Cardiac muscle cell (in vitro differentiated cells and primary cell): ENCODE measurements at regions not wholly inside any gene's neighbourhood (a gene's known extent, or its start where the extent isn't known, plus 50 kb on each side); places are given as distances from the start of the nearest gene placed in this dataset.

Experiments used
- DNase-seq, 2 donors: peaks; one replicate each; pipeline versions ENCODE4 v3.0.0 to v3.0.0-alpha.2; 2010 to 2017; ENCODE audit warnings: low read depth in 1 of 2, low spot score in 1 of 2
- H3K27ac ChIP-seq: fragments of 200-600 bp; sonication (generic); 2 replicates; pipeline ENCODE4 v1.5.1; 2016
- H3K27me3 ChIP-seq: fragments of 200-600 bp; sonication (generic); 2 replicates; pipeline ENCODE4 v1.6.0; 2016; ENCODE audit warnings: control low read depth
- H3K36me3 ChIP-seq: fragments of 200-600 bp; sonication (generic); 2 replicates; pipeline ENCODE4 v1.5.1; 2016; ENCODE audit warnings: control low read depth
- H3K4me1 ChIP-seq: fragments of 200-600 bp; sonication (generic); 2 replicates; pipeline ENCODE4 v1.8.1; 2017; ENCODE audit warnings: low read depth, mild to moderate bottlenecking, mixed run types
- H3K4me3 ChIP-seq: fragments of 200-600 bp; sonication (generic); 2 replicates; pipeline ENCODE4 v1.5.1; 2016; ENCODE audit warnings: mild to moderate bottlenecking
- H3K9me3 ChIP-seq: fragments of 200-600 bp; sonication (generic); 2 replicates; pipeline ENCODE4 v1.5.1; 2017; ENCODE audit warnings: low read depth, mild to moderate bottlenecking, control low read depth
- CTCF ChIP-seq: IDR thresholded peaks from 2 replicates; pipeline ENCODE4 v1.5.1; 2012; ENCODE audit warnings: low read depth, mild to moderate bottlenecking, low read length

- Histone ChIP-seq H3K27me3 (no peaks in the 10 kb centered on the region), H3K36me3 (no peaks in the 10 kb centered on the region), H3K4me1 (no peaks in the 10 kb centered on the region), H3K9me3 (no peaks in the 10 kb centered on the region), H3K4me3 (no peak overlapping the region), H3K27ac (no peak overlapping the region)
- no peak for TF ChIP-seq CTCF
- no peak for DNase-seq
These were observed 117.6 kb upstream of the CTTNBP2 start for GRCh38 chr7:117990834-117991233.

GRCh38 chr7:117992635-117993376 lies 119.6 kb upstream of the CTTNBP2 start:
- no peak for DNase-seq
- TF ChIP-seq CTCF: no peak
- H3K4me1 ChIP-seq: no peaks in the 10 kb centered on the region
- no peaks in the 10 kb centered on the region for H3K27me3 ChIP-seq
- H3K9me3 ChIP-seq: no peaks in the 10 kb centered on the region
- no peak overlapping the region for H3K4me3 ChIP-seq
- H3K27ac ChIP-seq: no peak overlapping the region
- no peaks in the 10 kb centered on the region for H3K36me3 ChIP-seq

GRCh38 chr7:117993377-117994003 lies 120.2 kb upstream of the CTTNBP2 start:
- Histone ChIP-seq H3K27me3 (no peaks in the 10 kb centered on the region), H3K4me1 (no peaks in the 10 kb centered on the region), H3K4me3 (no peak overlapping the region), H3K36me3 (no peaks in the 10 kb centered on the region), H3K9me3 (no peaks in the 10 kb centered on the region), H3K27ac (no peak overlapping the region)
- no peak for TF ChIP-seq CTCF
- DNase-seq: peak; percentile 1 to 62

DNA sequence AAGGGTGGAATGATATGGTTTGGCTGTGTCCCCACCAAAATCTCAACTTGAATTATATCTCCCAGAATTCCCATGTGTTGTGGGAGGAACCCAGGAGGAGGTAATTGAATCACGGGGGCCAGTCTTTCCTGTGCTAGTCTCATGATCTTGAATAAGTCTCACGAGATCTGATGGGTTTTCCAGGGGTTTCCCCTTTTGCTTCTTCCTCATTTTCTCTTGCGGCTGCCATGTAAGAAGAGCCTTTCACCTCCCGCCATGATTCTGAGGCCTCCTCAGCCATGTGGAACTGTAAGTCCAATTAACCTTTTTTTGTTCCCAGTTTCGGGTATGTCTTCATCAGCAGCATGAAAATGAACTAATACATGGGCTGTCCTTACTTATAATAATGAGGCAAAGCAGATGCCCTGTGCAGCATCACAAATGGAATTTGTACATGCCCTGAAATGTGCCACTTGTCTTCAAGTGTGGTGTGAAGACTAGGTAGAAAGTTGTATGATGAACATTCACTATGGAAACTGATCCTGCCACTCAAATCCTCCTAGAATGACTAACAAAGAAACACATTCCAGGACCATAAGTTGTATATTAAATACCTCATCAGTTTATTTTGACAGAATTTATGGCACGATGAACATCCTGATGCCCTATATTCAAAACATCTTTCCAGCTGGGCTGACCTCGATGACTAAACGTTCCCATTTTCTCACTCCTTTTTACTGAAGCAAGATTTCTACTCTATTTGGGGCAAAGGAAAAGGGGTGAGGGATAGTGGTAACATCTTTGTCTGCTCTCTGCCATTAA lies 122.8 kb upstream of the CTTNBP2 start:
- H3K4me1 ChIP-seq: no peaks in the 10 kb centered on the region
- no peak overlapping the region for H3K4me3 ChIP-seq
- H3K27me3 ChIP-seq: no peaks in the 10 kb centered on the region
- H3K9me3 ChIP-seq: no peaks in the 10 kb centered on the region
- no peaks in the 10 kb centered on the region for H3K36me3 ChIP-seq
- DNase-seq: no peak
- TF ChIP-seq CTCF: no peak
- no peak overlapping the region for H3K27ac ChIP-seq

- Histone ChIP-seq H3K27ac (no peak overlapping the region), H3K36me3 (no peaks in the 10 kb centered on the region), H3K27me3 (no peaks in the 10 kb centered on the region), H3K4me3 (no peak overlapping the region), H3K4me1 (no peaks in the 10 kb centered on the region), H3K9me3 (no peaks in the 10 kb centered on the region)
- DNase-seq: no peak
- no peak for TF ChIP-seq CTCF
These were observed 124.9 kb upstream of the CTTNBP2 start for GRCh38 chr7:117997862-117998825.
